HG03432 (cell line): ENCODE measurements at regions not wholly inside any gene's neighbourhood (a gene's known extent, or its start where the extent isn't known, plus 50 kb on each side); places are given as distances from the start of the nearest gene placed in this dataset.

Experiments
- ATAC-seq: cut with Tn5 transposase; IDR thresholded peaks from one replicate; pipeline ENCODE4 v1.9.1; 2021; ENCODE audit warnings: mild to moderate bottlenecking, moderate library complexity; ENCODE audit not compliant: unreplicated experiment

- ATAC-seq = no peak
These were observed 95.5 kb upstream of the PTPN3 start for GRCh38 chr9:109593612-109594011.

DNA sequence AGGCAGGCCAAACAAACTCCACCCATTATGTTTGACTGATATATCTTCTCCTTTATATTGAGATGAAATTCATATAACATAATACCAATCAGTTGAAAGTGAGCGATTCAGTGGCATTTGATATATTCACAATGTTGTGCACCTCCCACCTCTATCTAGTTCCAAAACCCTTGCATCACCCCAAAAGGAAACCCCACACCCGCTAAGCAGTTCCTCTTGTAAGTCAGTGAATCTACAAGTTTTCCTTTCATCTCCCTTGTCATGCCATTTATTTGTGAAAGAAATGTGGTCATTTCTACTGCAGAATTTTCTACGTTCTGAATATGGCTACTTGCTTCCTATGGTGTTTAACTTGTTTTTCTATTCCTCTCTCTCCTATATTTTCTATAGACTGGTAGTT lies 99.4 kb upstream of the PTPN3 start:
- no peak for ATAC-seq

GRCh38 chr9:109599131-109599530 lies 101.0 kb upstream of the PTPN3 start:
- ATAC-seq = no peak

DNA sequence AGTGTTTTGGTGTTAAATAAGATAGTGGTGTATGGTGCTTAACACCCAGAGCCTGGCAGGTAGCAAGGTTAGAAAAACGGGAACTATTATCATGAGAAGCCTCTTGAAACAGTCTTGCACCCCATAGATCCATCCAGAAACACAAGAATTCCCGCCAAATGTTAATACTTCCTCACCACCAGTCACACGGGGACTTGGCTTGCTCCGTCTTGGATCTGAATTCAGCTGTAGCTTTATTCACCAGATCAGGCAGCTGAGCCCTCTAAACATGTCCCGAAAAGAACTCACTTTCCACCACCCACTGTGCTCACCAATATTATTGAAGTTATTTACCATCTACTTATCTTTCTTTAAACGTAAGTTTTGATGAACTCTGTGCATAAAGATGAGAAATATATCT lies 101.6 kb upstream of the PTPN3 start:
- ATAC-seq = no peak

- no peak for ATAC-seq
These were observed 102.0 kb upstream of the PTPN3 start for GRCh38 chr9:109600142-109600541.

DNA sequence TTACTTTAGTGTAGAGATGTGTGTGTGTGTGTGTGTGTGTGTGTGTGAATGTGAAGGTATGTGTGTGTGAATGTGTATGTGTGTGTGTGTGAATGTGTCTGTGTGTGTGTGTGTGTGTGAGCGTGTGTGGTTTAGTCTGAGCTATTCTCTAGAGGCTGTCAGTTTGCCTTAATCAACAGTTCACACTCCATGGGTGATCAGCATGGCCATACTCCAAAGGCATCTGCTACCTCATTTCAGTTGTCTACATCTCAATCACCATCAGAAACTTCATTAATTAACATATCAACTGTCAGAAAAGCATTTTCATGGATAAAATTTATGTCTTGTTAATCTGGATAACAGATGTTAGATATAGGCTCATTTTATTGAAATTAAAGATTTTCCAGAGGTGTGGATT lies 103.1 kb upstream of the PTPN3 start:
- no peak for ATAC-seq

DNA sequence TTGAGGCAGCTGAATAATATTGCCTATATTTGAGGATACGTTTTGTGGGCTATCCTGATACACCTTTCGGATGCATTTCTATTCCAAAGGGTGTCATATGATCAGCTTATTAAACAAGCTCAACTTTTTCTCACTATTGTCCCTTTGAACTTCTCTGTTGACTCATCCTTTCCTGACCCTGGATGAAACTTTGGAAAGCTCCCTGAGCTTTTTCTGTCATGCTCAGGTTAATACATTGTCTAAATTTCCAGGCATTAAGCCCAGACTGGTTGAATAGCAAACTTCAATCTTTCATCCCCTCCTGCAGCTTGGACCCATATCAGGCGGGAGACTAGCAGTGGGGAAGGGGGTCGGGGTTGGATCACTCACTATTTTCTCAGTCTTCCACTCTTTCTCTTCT lies 104.9 kb upstream of the PTPN3 start:
- ATAC-seq = no peak

DNA sequence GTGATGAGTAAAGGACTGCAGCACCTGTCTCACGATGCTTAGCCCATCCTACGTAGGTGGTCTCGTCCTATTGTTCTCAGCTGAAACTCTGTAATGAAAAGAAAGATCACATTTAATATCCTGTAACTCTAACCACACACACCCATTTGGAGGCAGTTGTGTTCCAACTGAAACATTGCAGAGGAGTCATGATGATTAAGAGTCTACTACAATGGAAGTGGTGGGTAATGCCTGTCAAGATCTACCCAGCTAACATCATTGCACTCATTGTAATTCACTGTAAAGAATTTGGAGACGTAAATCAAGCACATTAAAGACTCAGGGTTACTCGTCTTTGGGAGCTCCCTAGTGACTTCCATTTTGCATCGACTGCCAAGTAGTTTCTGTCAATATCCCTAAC lies 106.0 kb upstream of the PTPN3 start:
- no peak for ATAC-seq

DNA sequence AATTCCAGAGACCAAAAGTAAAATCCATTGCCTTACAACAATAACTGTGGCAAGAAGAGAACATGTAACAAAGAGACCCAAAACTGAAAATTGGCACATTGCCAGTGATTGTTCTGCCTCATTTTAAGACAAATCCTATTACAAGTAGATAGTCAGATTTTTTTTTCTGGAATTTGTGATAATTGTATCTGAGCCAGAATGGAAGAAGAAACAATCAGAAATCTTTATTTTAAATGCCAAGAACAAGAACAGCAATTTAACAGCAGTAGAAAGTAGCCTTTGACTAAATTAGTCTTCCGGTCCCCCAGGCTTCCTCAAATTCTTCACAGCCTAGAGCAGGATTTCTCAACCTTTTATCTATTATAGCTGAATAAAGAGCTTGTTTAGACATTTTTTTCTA lies 106.7 kb upstream of the PTPN3 start:
- ATAC-seq = no peak

DNA sequence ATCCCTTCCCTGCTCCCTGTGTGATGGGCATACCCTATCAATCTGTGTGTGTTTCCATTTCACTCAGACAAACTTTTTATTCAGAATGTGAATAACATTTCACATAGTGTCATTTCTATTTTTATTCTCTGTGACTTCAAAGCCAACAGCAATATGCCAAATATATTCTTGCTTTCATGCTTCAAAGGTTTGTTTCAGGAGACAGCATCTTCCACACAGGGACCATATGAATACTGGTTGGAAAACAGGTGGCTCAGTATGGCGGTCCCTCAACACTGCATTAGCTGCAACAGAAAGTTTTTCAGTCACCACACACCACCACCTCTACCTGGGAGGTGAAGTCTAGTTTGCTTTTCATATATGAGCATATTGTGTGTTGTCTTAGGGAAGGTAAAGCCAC lies 111.0 kb upstream of the PTPN3 start:
- ATAC-seq = no peak

GRCh38 chr9:109616571-109617120 lies 118.5 kb upstream of the PTPN3 start:
- no peak for ATAC-seq

- no peak for ATAC-seq
These were observed 121.2 kb upstream of the PTPN3 start for GRCh38 chr9:109619310-109619709.

DNA sequence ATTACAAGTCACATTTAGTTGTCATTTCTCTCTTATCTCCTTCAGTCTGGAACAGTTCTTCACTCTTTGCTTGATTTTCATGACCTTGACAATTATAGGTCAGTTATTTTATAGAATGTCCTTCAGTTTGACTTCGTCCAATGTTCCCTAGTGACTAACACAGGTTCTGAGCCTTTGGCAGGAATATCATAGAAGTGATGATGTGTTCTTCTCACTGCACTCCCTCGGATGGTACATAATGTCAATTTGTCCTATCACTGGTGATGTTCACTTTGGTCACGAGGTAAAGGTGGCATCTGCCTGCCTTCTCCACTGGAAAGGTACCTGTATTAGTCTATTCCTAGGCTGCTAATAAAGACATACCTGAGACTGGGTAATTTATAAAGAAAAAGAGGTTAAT lies 126.0 kb upstream of the PTPN3 start:
- no peak for ATAC-seq

- no peak for ATAC-seq
These were observed 126.8 kb upstream of the PTPN3 start for GRCh38 chr9:109624896-109625295.

DNA sequence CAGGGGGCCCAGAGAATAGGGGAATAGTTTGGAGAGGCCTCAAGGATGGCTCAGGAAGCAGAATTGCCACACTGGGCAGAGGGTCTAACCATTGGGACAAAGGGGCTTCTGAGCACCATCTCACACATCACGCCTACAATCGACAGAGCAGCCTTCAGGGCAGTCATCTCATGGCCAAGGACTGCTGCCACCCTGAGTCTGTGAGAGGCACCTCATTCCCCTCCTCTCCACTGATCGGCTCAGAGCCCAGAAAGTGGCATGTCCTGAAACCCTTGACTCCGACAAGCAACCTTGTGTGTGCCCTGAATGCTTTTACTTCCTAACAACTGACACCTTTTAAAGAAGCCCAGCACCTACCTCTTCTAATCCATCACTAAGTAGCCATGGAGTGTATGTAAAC lies 128.9 kb upstream of the PTPN3 start:
- no peak for ATAC-seq

GRCh38 chr9:109629615-109630014 lies 131.5 kb upstream of the PTPN3 start:
- ATAC-seq = no peak

- ATAC-seq = no peak
These were observed 134.7 kb upstream of the PTPN3 start for GRCh38 chr9:109632817-109633216.

DNA sequence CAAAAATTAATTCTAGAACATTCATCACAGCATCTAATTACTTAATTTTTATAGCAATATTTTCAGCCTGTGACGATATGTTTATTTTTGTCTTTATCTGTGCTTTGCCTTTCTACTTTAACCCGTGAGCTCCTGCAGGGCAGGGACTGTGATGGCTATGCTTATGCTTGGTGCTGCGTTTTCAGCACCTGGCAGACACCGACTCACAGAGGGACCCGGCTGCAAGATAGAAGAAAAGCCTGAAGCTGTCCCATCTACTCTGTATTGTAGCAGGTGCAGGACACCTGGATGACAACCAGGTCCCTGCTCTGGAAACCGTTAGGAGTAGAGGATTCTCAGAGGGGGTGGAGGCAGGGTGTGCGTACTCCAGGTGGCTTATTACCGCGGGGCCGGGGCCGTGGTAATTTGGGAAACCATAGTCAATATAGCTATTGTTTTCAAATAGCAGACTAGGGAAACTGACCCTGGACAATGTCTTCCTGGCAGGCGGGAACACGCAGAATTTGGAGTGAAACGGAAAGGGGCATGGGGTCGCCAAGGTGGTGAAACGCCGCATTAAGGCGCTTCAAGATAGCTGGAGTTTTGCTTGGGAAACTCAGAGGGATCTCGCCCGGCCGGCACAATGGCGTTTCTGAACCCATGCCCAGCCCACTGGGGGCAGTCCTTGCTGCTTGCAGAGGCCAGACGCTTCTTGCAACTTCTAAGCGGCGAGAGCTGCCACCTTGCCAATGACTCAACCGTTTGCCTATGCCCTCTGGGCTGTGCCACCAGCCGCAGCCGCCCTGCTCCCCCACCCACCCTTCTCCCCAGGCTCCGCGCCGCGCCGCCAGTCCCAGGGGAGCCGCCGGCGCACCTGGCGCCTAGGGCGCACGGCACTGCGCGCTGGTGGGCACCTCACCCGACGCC lies 140.1 kb upstream of the PALM2AKAP2 start:
- no peak for ATAC-seq

DNA sequence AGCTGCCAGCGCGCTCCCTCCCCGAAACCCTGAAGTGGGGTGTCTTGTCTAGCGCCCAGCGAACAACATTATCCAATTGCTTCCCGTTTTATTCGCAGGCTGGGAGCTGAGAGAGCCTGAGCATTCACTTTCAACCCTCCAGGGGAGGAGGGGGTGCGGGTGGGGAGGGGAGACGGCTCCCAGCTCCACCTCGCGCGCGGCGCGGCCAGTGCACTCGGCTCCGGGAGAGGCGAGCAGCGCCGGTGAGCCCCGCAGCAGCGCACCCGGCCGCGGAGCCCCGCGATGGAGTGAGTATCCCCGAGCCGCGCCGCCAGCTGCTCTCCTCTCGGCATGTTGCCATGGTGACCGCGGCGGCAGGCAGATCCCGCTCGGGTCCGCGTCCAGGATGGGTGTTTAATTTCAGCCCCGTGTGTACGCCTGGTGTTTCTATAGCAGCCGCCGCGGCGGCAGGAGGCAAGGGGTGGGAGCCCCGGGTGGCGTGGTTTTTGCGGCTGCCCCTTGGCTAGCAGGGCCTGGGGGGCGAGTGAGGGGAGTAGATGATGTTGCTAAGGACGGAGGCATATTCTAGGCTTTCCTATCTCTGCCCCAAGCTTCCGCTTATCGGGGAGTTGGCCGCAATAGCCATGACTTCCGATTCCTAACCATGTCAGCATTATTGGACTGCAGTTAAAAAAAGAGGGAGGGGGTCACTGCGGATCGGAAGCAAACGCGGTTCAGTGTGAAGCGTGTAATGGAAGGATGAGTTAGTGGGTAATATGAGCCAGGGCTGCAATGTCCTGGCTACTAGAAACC lies 139.2 kb upstream of the PALM2AKAP2 start:
- no peak for ATAC-seq

GRCh38 chr9:109641372-109641659 lies 138.7 kb upstream of the PALM2AKAP2 start:
- no peak for ATAC-seq

GRCh38 chr9:109652112-109652511 lies 127.9 kb upstream of the PALM2AKAP2 start:
- ATAC-seq = no peak

DNA sequence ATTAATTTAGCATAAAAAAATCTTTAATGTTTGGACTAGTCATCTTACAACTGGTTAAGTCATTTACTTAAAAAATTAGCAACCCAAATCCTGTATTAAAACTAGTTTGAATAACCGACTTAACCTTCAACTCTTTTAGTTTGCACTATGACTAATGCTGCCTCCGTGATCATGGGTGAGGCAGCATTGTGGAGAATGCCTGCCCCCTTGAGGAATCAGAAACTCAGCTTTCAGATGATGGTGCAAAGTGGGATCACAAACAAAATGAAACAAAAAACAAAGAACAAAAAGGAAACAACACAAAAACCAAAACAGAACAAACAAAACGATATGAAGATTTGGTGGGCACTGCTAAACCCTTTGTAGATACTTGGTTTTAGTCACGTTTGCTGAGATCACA lies 127.0 kb upstream of the PALM2AKAP2 start:
- no peak for ATAC-seq
